ENCODE measurements at regions not wholly inside any gene's neighbourhood (a gene's known extent, or its start where the extent isn't known, plus 50 kb on each side); places are given as distances from the start of the nearest gene placed in this dataset.

DNA sequence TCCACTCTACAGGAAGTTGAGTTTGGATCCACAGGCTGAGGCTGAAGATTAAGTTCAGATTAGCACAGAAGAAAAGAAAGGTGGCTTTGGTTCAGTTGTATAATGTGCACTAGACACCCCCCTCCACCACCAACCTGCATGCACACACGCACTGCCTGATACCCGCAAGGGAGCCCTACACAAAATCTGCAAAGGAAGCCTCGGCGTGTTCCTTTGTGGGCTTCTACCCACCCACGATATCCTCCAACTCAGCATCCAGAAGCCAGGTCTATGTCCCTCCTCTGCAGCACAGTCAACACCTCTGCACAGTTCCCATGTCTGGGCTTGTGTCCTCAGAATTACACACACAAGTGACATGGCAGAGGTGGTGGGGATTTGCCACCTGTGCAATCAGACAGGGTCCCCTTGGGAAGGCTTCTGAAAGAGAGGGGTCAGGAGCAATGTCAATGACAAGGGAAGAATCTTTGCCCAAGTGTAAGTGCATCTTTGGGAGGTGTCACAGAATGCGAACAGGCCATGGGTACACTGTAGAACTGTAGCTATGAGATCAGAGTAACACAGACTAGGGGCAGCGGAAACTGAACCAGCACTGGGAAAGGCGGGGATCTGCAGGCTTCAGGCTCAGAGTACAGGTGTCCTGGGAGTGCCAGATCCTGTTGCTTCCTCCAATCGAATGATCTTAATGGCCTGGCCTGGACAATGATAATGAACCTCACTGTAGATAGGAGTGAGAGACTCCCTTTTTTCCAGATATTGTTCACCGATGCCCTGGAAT is 148.6 kb upstream of the ETV3 start:
- no peak for ATAC-seq
- TF ChIP-seq ESRRG (CRISPR knock-in tag; IDR thresholded peaks at IDR 0.05) (no peak), ZNF70 (CRISPR knock-in tag; IDR thresholded peaks at IDR 0.05) (no peak), RARB (CRISPR knock-in tag; IDR thresholded peaks at IDR 0.05) (no peak), ZNF8 (CRISPR knock-in tag; IDR thresholded peaks at IDR 0.05) (no peak), ZC3H10 (CRISPR knock-in tag; IDR thresholded peaks at IDR 0.05) (no peak), ZNF565 (CRISPR knock-in tag; conservative IDR thresholded peaks at IDR 0.05; ENCODE audit: low read depth) (no peak), ZFP3 (CRISPR knock-in tag; IDR thresholded peaks at IDR 0.05) (no peak), CSDC2 (CRISPR knock-in tag; IDR thresholded peaks at IDR 0.05) (no peak), TOX (CRISPR knock-in tag; IDR thresholded peaks at IDR 0.05; ENCODE audit: borderline replicate concordance) (no peak), ISL1 (CRISPR knock-in tag; IDR thresholded peaks at IDR 0.05) (no peak)
- TF ChIP-seq, protein P1, sequence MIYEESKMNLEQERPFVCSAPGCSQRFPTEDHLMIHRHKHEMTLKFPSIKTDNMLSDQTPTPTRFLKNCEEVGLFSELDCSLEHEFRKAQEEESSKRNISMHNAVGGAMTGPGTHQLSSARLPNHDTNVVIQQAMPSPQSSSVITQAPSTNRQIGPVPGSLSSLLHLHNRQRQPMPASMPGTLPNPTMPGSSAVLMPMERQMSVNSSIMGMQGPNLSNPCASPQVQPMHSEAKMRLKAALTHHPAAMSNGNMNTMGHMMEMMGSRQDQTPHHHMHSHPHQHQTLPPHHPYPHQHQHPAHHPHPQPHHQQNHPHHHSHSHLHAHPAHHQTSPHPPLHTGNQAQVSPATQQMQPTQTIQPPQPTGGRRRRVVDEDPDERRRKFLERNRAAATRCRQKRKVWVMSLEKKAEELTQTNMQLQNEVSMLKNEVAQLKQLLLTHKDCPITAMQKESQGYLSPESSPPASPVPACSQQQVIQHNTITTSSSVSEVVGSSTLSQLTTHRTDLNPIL (CRISPR knock-in tag; IDR thresholded peaks at IDR 0.05; ENCODE audit: low read depth), result no peak
- TF ChIP-seq, protein P2, sequence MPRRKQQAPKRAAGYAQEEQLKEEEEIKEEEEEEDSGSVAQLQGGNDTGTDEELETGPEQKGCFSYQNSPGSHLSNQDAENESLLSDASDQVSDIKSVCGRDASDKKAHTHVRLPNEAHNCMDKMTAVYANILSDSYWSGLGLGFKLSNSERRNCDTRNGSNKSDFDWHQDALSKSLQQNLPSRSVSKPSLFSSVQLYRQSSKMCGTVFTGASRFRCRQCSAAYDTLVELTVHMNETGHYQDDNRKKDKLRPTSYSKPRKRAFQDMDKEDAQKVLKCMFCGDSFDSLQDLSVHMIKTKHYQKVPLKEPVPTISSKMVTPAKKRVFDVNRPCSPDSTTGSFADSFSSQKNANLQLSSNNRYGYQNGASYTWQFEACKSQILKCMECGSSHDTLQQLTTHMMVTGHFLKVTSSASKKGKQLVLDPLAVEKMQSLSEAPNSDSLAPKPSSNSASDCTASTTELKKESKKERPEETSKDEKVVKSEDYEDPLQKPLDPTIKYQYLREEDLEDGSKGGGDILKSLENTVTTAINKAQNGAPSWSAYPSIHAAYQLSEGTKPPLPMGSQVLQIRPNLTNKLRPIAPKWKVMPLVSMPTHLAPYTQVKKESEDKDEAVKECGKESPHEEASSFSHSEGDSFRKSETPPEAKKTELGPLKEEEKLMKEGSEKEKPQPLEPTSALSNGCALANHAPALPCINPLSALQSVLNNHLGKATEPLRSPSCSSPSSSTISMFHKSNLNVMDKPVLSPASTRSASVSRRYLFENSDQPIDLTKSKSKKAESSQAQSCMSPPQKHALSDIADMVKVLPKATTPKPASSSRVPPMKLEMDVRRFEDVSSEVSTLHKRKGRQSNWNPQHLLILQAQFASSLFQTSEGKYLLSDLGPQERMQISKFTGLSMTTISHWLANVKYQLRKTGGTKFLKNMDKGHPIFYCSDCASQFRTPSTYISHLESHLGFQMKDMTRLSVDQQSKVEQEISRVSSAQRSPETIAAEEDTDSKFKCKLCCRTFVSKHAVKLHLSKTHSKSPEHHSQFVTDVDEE (CRISPR knock-in tag; IDR thresholded peaks at IDR 0.05), result no peak

DNA sequence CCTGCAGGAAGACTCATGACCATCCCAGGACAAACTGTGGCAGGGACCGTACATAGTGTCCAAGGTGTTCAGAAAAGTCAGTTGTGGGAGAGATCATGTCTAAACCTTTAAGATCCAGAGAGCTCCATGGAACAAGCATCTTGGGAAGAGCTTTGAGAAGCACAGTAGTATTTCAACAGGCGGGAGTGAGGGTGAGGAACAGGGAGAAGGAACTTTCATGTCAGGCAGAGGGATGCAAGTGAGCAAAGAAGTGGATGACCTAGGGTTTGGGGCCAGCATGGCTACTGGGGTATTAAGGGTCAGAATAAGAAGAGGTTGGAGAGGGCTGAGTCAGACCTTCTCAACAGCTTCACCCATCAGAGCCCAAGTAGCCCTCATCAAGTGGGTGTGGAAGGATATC is 147.9 kb upstream of the ETV3 start:
- ATAC-seq, result no peak
- no peak for TF ChIP-seq ESRRG (CRISPR knock-in tag; IDR thresholded peaks at IDR 0.05)

DNA sequence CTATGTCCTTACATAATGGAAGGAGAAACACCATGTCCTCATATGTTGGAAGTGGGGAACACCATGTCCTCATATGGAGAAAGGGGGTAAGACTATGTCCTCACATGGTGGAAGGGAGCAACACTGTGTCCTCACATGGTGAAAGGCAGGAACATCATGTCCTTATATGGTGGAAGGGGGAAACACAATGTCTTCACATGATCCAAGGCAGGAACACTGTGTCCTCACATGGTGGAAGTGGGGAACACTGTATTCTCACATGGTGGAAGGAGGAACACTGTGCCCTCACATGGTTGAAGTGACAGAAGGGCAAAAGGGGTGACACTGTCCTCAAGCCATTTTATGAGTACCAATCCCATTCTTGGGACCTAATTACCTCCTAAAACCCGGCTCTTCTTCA is 146.3 kb upstream of the ETV3 start:
- TF ChIP-seq PPARA (CRISPR knock-in tag; IDR thresholded peaks at IDR 0.05; ENCODE audit: borderline replicate concordance), result no peak
- no peak for TF ChIP-seq ESRRG (CRISPR knock-in tag; IDR thresholded peaks at IDR 0.05)
- TF ChIP-seq TCF4 (CRISPR knock-in tag; IDR thresholded peaks at IDR 0.05; ENCODE audit: borderline replicate concordance), result no peak
- ATAC-seq, result no peak

DNA sequence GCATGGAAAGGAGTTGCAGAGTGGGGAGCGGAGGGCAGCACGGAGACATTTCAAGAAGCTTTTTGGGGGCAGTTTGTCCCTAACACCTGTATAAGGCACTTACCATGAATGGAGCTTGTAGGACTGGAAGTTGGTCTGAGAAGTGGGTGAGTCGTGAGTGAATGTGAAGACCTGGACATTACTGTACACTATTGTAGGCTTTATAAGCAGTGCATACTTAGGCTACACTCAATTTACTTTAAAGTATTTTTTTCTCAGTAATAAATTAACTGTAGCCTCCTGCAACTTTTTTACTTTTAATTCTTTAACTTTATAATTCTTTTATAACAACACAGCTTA is 141.6 kb upstream of the ETV3 start:
- TF ChIP-seq BACH2 (CRISPR knock-in tag; IDR thresholded peaks at IDR 0.05; ENCODE audit: borderline replicate concordance) (no peak), ISL1 (CRISPR knock-in tag; IDR thresholded peaks at IDR 0.05) (no peak), CSDC2 (CRISPR knock-in tag; IDR thresholded peaks at IDR 0.05) (no peak), ZFP30 (CRISPR knock-in tag; IDR thresholded peaks at IDR 0.05) (no peak), SNAI2 (CRISPR knock-in tag; IDR thresholded peaks at IDR 0.05) (no peak), GLIS3 (CRISPR knock-in tag; IDR thresholded peaks at IDR 0.05) (no peak), ZC3H10 (CRISPR knock-in tag; IDR thresholded peaks at IDR 0.05) (no peak), OSR1 (CRISPR knock-in tag; IDR thresholded peaks at IDR 0.05) (no peak), TCF4 (CRISPR knock-in tag; IDR thresholded peaks at IDR 0.05; ENCODE audit: borderline replicate concordance) (no peak), ZNF565 (CRISPR knock-in tag; conservative IDR thresholded peaks at IDR 0.05; ENCODE audit: low read depth) (no peak), ZFP3 (CRISPR knock-in tag; IDR thresholded peaks at IDR 0.05) (no peak), RARB (CRISPR knock-in tag; IDR thresholded peaks at IDR 0.05) (no peak), ESRRG (CRISPR knock-in tag; IDR thresholded peaks at IDR 0.05) (no peak), ARNTL (CRISPR knock-in tag; IDR thresholded peaks at IDR 0.05; ENCODE audit: borderline replicate concordance, low read depth) (no peak), TOX (CRISPR knock-in tag; IDR thresholded peaks at IDR 0.05; ENCODE audit: borderline replicate concordance) (no peak), ZNF8 (CRISPR knock-in tag; IDR thresholded peaks at IDR 0.05) (no peak)
- TF ChIP-seq, protein P3, sequence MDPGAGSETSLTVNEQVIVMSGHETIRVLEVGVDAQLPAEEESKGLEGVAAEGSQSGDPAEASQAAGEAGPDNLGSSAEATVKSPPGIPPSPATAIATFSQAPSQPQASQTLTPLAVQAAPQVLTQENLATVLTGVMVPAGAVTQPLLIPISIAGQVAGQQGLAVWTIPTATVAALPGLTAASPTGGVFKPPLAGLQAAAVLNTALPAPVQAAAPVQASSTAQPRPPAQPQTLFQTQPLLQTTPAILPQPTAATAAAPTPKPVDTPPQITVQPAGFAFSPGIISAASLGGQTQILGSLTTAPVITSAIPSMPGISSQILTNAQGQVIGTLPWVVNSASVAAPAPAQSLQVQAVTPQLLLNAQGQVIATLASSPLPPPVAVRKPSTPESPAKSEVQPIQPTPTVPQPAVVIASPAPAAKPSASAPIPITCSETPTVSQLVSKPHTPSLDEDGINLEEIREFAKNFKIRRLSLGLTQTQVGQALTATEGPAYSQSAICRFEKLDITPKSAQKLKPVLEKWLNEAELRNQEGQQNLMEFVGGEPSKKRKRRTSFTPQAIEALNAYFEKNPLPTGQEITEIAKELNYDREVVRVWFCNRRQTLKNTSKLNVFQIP (CRISPR knock-in tag; IDR thresholded peaks at IDR 0.05; ENCODE audit: borderline replicate concordance, low read depth), result no peak
- no peak for ATAC-seq

Measured in SK-N-SH treated with all-trans-retinoic acid at 6 μM for 48 hours (cell line).